GM23338 (cell line): ENCODE measurements at regions not wholly inside any gene's neighbourhood (a gene's known extent, or its start where the extent isn't known, plus 50 kb on each side); places are given as distances from the start of the nearest gene placed in this dataset.

ENCODE experiments used
- ATAC-seq: fragments of 200-7000 bp; cut with Tn5 transposase; 3 replicates; pipeline ENCODE4 v1.9.1; 2020
- DNase-seq: peaks from one replicate; pipeline ENCODE4 v3.0.0-alpha.2; 2015; ENCODE audit warnings: low spot score
- H2AFZ ChIP-seq: fragments of 200-600 bp; sonication (generic); 2 replicates; pipeline ENCODE4 v1.8.0; 2016; ENCODE audit warnings: antibody characterized with exemption, mild to moderate bottlenecking, moderate library complexity
- H3F3A ChIP-seq: fragments of 200-600 bp; sonication (generic); replicated peaks from 2 replicates; pipeline ENCODE4 v1.8.0; 2017; ENCODE audit warnings: antibody characterized with exemption, mixed run types, low read depth
- H3K27ac ChIP-seq: fragments of 200-600 bp; sonication (generic); 2 replicates; pipeline ENCODE4 v1.6.1; 2016; ENCODE audit warnings: low read depth
- H3K27me3 ChIP-seq: fragments of 200-600 bp; sonication (generic); 2 replicates; pipeline ENCODE4 v1.8.0; 2016; ENCODE audit warnings: mild to moderate bottlenecking, mixed run types, moderate library complexity; ENCODE audit not compliant: insufficient read depth
- H3K36me3 ChIP-seq: fragments of 200-600 bp; sonication (generic); 2 replicates; pipeline ENCODE4 v1.8.0; 2016; ENCODE audit warnings: mild to moderate bottlenecking; ENCODE audit not compliant: insufficient read depth
- H3K4me1 ChIP-seq: fragments of 200-600 bp; sonication (generic); 2 replicates; pipeline ENCODE4 v1.8.0; 2016; ENCODE audit warnings: mild to moderate bottlenecking, moderate library complexity; ENCODE audit not compliant: insufficient read depth
- H3K4me2 ChIP-seq: fragments of 200-600 bp; sonication (generic); 2 replicates; pipeline ENCODE4 v1.7.1; 2017; ENCODE audit warnings: mixed run types
- H3K4me3 ChIP-seq: fragments of 200-600 bp; sonication (generic); 2 replicates; pipeline ENCODE4 v1.6.1; 2016; ENCODE audit warnings: mixed run types
- H3K79me2 ChIP-seq: fragments of 200-600 bp; sonication (generic); replicated peaks from 2 replicates; pipeline ENCODE4 v1.8.0; 2017; ENCODE audit warnings: mild to moderate bottlenecking; ENCODE audit not compliant: insufficient read depth
- H3K9me2 ChIP-seq: fragments of 200-600 bp; sonication (generic); 2 replicates; pipeline ENCODE4 v1.8.0; 2017; ENCODE audit not compliant: insufficient read depth
- H4K20me1 ChIP-seq: fragments of 200-600 bp; sonication (generic); replicated peaks from 2 replicates; pipeline ENCODE4 v1.8.0; 2017; ENCODE audit warnings: mild to moderate bottlenecking; ENCODE audit not compliant: insufficient read depth
- H3K27ac Mint-ChIP-seq: 2 replicates; pipeline ENCODE4 v1.8.0; 2020; ENCODE audit warnings: inconsistent platforms, mild to moderate bottlenecking, moderate library complexity, mixed read lengths
- H3K27me3 Mint-ChIP-seq: 3 replicates; pipeline ENCODE4 v1.8.0; 2022; ENCODE audit warnings: low read depth, mild to moderate bottlenecking, moderate library complexity, mixed read lengths, inconsistent platforms; ENCODE audit not compliant: insufficient read depth, poor library complexity
- H3K36me3 Mint-ChIP-seq: 3 replicates; pipeline ENCODE4 v1.8.0; 2021; ENCODE audit warnings: low read depth, mild to moderate bottlenecking, inconsistent platforms, moderate library complexity, mixed read lengths
- H3K4me1 Mint-ChIP-seq: 3 replicates; pipeline ENCODE4 v1.8.0; 2020; ENCODE audit warnings: mild to moderate bottlenecking, inconsistent platforms, mixed read lengths
- H3K4me3 Mint-ChIP-seq: 3 replicates; pipeline ENCODE4 v1.8.0; 2021; ENCODE audit warnings: moderate library complexity, mild to moderate bottlenecking, inconsistent platforms, mixed read lengths
- H3K9me3 Mint-ChIP-seq: 3 replicates; pipeline ENCODE4 v1.8.0; 2020; ENCODE audit warnings: moderate library complexity, mild to moderate bottlenecking, inconsistent platforms, mixed read lengths
- CREB1 ChIP-seq: fragments of 250-450 bp; sonication (Bioruptor Pico); IDR thresholded peaks from 2 replicates; pipeline ENCODE4 v1.5.0; 2020; ENCODE audit warnings: low read depth, mild to moderate bottlenecking, moderate library complexity
- EZH2 ChIP-seq: fragments of 200-600 bp; sonication (generic); IDR thresholded peaks from one replicate; pipeline ENCODE4 v1.8.0; 2017; ENCODE audit warnings: antibody characterized with exemption, mild to moderate bottlenecking, low read depth; ENCODE audit not compliant: unreplicated experiment
- EZH2phosphoT487 ChIP-seq: fragments of 200-600 bp; sonication (generic); IDR thresholded peaks from one replicate; pipeline ENCODE4 v1.8.1; 2018; ENCODE audit warnings: antibody characterized with exemption; ENCODE audit not compliant: unreplicated experiment
- JUNB ChIP-seq: IDR thresholded peaks from one replicate; pipeline ENCODE4 v1.6.1; 2016; ENCODE audit warnings: antibody characterized with exemption; ENCODE audit not compliant: unreplicated experiment
- NANOG ChIP-seq: IDR thresholded peaks from 2 replicates; pipeline ENCODE4 v1.6.1; 2016; ENCODE audit warnings: antibody characterized with exemption, borderline replicate concordance
- ZNF331 ChIP-seq: fragments of 250-450 bp; sonication (Bioruptor Pico); IDR thresholded peaks from 2 replicates; pipeline ENCODE4 v1.5.0; 2020; ENCODE audit warnings: low read depth, mild to moderate bottlenecking, moderate library complexity
- TF ChIP-seq, protein P1 (sequence below): fragments of 250-450 bp; sonication (Bioruptor Pico); IDR thresholded peaks from 2 replicates; pipeline ENCODE4 v1.5.0; 2020; ENCODE audit warnings: mild to moderate bottlenecking, moderate library complexity

DNA sequence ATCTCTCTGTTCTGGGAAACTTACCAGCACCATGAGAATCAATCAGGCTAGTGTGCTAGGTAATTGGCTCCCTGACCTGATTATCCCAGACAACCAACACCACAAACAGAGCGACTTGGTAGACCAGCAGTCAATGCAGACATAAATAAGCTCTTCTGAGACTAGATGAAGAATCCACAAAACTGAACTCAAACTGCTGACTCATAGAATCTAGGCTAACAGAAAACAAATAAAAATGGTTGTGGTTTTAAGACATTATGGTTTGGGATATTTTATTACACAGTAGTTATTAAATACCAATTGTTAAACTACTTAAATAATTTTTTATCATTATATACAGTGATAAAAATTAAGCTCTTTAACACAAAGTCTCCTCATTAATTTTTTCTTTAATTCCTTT is 535.7 kb downstream of the COL11A1 start (continued):
- TF ChIP-seq, protein P1, sequence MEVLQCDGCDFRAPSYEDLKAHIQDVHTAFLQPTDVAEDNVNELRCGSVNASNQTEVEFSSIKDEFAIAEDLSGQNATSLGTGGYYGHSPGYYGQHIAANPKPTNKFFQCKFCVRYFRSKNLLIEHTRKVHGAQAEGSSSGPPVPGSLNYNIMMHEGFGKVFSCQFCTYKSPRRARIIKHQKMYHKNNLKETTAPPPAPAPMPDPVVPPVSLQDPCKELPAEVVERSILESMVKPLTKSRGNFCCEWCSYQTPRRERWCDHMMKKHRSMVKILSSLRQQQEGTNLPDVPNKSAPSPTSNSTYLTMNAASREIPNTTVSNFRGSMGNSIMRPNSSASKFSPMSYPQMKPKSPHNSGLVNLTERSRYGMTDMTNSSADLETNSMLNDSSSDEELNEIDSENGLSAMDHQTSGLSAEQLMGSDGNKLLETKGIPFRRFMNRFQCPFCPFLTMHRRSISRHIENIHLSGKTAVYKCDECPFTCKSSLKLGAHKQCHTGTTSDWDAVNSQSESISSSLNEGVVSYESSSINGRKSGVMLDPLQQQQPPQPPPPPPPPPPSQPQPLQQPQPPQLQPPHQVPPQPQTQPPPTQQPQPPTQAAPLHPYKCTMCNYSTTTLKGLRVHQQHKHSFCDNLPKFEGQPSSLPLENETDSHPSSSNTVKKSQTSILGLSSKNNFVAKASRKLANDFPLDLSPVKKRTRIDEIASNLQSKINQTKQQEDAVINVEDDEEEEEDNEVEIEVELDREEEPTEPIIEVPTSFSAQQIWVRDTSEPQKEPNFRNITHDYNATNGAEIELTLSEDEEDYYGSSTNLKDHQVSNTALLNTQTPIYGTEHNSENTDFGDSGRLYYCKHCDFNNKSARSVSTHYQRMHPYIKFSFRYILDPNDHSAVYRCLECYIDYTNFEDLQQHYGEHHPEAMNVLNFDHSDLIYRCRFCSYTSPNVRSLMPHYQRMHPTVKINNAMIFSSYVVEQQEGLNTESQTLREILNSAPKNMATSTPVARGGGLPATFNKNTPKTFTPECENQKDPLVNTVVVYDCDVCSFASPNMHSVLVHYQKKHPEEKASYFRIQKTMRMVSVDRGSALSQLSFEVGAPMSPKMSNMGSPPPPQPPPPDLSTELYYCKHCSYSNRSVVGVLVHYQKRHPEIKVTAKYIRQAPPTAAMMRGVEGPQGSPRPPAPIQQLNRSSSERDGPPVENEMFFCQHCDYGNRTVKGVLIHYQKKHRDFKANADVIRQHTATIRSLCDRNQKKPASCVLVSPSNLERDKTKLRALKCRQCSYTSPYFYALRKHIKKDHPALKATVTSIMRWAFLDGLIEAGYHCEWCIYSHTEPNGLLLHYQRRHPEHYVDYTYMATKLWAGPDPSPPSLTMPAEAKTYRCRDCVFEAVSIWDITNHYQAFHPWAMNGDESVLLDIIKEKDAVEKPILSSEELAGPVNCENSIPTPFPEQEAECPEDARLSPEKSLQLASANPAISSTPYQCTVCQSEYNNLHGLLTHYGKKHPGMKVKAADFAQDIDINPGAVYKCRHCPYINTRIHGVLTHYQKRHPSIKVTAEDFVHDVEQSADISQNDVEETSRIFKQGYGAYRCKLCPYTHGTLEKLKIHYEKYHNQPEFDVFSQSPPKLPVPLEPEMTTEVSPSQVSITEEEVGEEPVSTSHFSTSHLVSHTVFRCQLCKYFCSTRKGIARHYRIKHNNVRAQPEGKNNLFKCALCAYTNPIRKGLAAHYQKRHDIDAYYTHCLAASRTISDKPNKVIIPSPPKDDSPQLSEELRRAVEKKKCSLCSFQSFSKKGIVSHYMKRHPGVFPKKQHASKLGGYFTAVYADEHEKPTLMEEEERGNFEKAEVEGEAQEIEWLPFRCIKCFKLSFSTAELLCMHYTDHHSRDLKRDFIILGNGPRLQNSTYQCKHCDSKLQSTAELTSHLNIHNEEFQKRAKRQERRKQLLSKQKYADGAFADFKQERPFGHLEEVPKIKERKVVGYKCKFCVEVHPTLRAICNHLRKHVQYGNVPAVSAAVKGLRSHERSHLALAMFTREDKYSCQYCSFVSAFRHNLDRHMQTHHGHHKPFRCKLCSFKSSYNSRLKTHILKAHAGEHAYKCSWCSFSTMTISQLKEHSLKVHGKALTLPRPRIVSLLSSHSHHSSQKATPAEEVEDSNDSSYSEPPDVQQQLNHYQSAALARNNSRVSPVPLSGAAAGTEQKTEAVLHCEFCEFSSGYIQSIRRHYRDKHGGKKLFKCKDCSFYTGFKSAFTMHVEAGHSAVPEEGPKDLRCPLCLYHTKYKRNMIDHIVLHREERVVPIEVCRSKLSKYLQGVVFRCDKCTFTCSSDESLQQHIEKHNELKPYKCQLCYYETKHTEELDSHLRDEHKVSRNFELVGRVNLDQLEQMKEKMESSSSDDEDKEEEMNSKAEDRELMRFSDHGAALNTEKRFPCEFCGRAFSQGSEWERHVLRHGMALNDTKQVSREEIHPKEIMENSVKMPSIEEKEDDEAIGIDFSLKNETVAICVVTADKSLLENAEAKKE = no peak
- no peak for TF ChIP-seq EZH2
- no peak for TF ChIP-seq CREB1 (CRISPR knock-in tag)
- TF ChIP-seq EZH2phosphoT487 = no peak
- TF ChIP-seq JUNB = no peak
- no peak for TF ChIP-seq ZNF331

DNA sequence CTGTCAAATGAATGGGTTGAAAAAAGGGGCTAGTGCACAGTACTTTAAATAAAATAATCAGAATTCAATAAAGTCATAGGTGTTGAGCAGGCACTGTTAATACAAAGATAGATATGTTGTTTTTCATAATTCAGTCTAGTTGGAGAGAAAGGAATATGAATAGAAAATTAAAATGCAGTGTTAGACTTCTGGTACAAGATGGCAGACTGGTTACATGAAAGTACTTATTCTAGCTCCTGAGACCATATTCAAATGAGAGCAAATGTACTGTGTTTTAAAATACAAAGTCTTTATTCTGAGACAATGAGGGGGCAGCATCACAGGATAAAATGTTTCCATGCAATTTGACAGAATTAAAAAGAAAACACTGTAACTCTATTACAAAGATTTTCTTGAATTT is 542.1 kb downstream of the COL11A1 start:
- H3K4me2 ChIP-seq = no peak overlapping the region
- no peaks in the 10 kb centered on the region for H3K27me3 ChIP-seq
- no peak overlapping the region for H2AFZ ChIP-seq
- Mint-ChIP-seq H3K4me1 (no peaks in the 10 kb centered on the region), H3K9me3 (no peaks in the 10 kb centered on the region), H3K27ac (no peak overlapping the region), H3K36me3 (no peaks in the 10 kb centered on the region), H3K4me3 (no peak overlapping the region), H3K27me3 (no peaks in the 10 kb centered on the region)
- H4K20me1 ChIP-seq = no peaks in the 10 kb centered on the region
- H3K9me2 ChIP-seq = no peaks in the 10 kb centered on the region
- TF ChIP-seq JUNB = no peak
- TF ChIP-seq ZNF331 = no peak
- no peak for TF ChIP-seq NANOG
- no peak for TF ChIP-seq EZH2
- no peak for TF ChIP-seq EZH2phosphoT487
- TF ChIP-seq, protein P1 = no peak
- no peak for DNase-seq
- no peak for ATAC-seq
- H3K36me3 ChIP-seq = no peaks in the 10 kb centered on the region
- no peak overlapping the region for H3K4me3 ChIP-seq
- H3F3A ChIP-seq = no peaks in the 10 kb centered on the region
- H3K4me1 ChIP-seq = no peaks in the 10 kb centered on the region
- no peak overlapping the region for H3K27ac ChIP-seq
- H3K79me2 ChIP-seq = no peaks in the 10 kb centered on the region
